Kidney (tissue), 13 donors: ENCODE measurements at regions not wholly inside any gene's neighbourhood (a gene's known extent, or its start where the extent isn't known, plus 50 kb on each side); places are given as distances from the start of the nearest gene placed in this dataset.

ENCODE experiments used
- DNase-seq, 5 donors: peaks; one replicate each; pipeline ENCODE4 v3.0.0-alpha.2; 2013 to 2020
- FAIRE-seq: peaks from 2 replicates; lab custom pipeline; 2012; peaks lifted over from hg19 to GRCh38; lab: Jason Lieb, UNC
- H3K27ac ChIP-seq, 2 donors: one replicate each; pipeline ENCODE4 v1.7.0; 2013; ENCODE audit warnings: low read depth in 2 of 2, low read length in 2 of 2, inconsistent platforms in 1 of 2
- H3K27me3 ChIP-seq: one replicate; pipeline ENCODE4 v1.7.1; 2013; ENCODE audit warnings: low read length, inconsistent platforms; ENCODE audit not compliant: control insufficient read depth, insufficient read depth
- H3K36me3 ChIP-seq, 3 donors: one replicate each; pipeline versions ENCODE4 v1.7.0 to v1.7.1; 2013; ENCODE audit warnings: low read length in 3 of 3, control low read depth in 1 of 3, inconsistent platforms in 1 of 3; ENCODE audit not compliant: insufficient read depth in 3 of 3, control insufficient read depth in 2 of 3
- H3K4me1 ChIP-seq, 3 donors: one replicate each; pipeline versions ENCODE4 v1.7.0 to v1.7.1; 2013; ENCODE audit warnings: low read length in 3 of 3, inconsistent platforms in 1 of 3, low read depth in 1 of 3; ENCODE audit not compliant: control insufficient read depth in 2 of 3, insufficient read depth in 2 of 3
- H3K4me3 ChIP-seq, 3 donors: one replicate each; pipeline versions ENCODE4 v1.7.0 to v1.8.1; 2013; ENCODE audit warnings: low read length in 3 of 3, control low read depth in 1 of 3, inconsistent platforms in 1 of 3
- H3K9ac ChIP-seq, 3 donors: one replicate each; pipeline versions ENCODE4 v1.7.0 to v1.7.1; 2013; ENCODE audit warnings: low read length in 3 of 3, control low read depth in 1 of 3, inconsistent platforms in 1 of 3
- H3K9me3 ChIP-seq, 3 donors: one replicate each; pipeline versions ENCODE4 v1.7.0 to v1.7.1; 2013; ENCODE audit warnings: low read length in 3 of 3, control low read depth in 1 of 3, inconsistent platforms in 1 of 3; ENCODE audit not compliant: control insufficient read depth in 2 of 3, insufficient read depth in 1 of 3
- CTCF ChIP-seq: IDR thresholded peaks from 3 replicates; pipeline ENCODE4 v1.5.1; 2012; ENCODE audit warnings: mild to moderate bottlenecking, moderate library complexity, borderline replicate concordance; ENCODE audit not compliant: insufficient read depth; ENCODE audit errors: extremely low read depth
- intact Hi-C: fragments of 100-400 bp; cut with DNase I; formaldehyde crosslinking; loops from one replicate; pipeline ENCODE4 v1.11.1; 2022
- donor health status: control.
- donor health status: control.
- donor health status: control.
- donor health status: control.
- donor health status: control.
- donor health status: DM: yes; HTN: yes; CAD: no.
- donor health status: Normal renal cell carcinoma (clear cell type).

GRCh38 chr3:106034313-106034712, 165.5 kb upstream of the CBLB start:
- no peak for DNase-seq
- H3K27me3 ChIP-seq = no peaks in the 10 kb centered on the region
- no peak overlapping the region for H3K27ac ChIP-seq
- FAIRE-seq = no peak
- TF ChIP-seq CTCF = no peak
- no peak overlapping the region for H3K4me3 ChIP-seq
- no peak overlapping the region for H3K9ac ChIP-seq
- H3K9me3 ChIP-seq = peaks cover 0 to 1% (median 0%) of the 10 kb centered on the region in 3 donors
- no peaks in the 10 kb centered on the region for H3K36me3 ChIP-seq
- H3K4me1 ChIP-seq = no peaks in the 10 kb centered on the region
- intact Hi-C loops = no loop called here

- DNase-seq (no peak), FAIRE-seq (no peak)
- TF ChIP-seq CTCF = no peak
- intact Hi-C loops = no loop called here
- no peaks in the 10 kb centered on the region for H3K27me3 ChIP-seq
- no peaks in the 10 kb centered on the region for H3K36me3 ChIP-seq
- no peak overlapping the region for H3K27ac ChIP-seq
- H3K4me1 ChIP-seq = no peaks in the 10 kb centered on the region
- H3K9me3 ChIP-seq = peaks cover 0 to 9% (median 0%) of the 10 kb centered on the region in 3 donors
- H3K9ac ChIP-seq = no peak overlapping the region
- H3K4me3 ChIP-seq = no peak overlapping the region
Measured at GRCh38 chr3:106035619-106036018, 166.8 kb upstream of the CBLB start.

GRCh38 chr3:106036696-106037095, 167.9 kb upstream of the CBLB start:
- H3K4me3 ChIP-seq = no peak overlapping the region
- peaks cover 0 to 9% (median 0%) of the 10 kb centered on the region in 3 donors for H3K9me3 ChIP-seq
- no peaks in the 10 kb centered on the region for H3K4me1 ChIP-seq
- no peak overlapping the region for H3K9ac ChIP-seq
- FAIRE-seq = no peak
- H3K27ac ChIP-seq = no peak overlapping the region
- no peaks in the 10 kb centered on the region for H3K27me3 ChIP-seq
- intact Hi-C loops = no loop called here
- TF ChIP-seq CTCF = no peak
- no peak for DNase-seq
- no peaks in the 10 kb centered on the region for H3K36me3 ChIP-seq

- H3K27ac ChIP-seq = no peak overlapping the region
- H3K9me3 ChIP-seq = no peaks in the 10 kb centered on the region
- DNase-seq = no peak
- no peak for FAIRE-seq
- intact Hi-C loops = no loop called here
- no peaks in the 10 kb centered on the region for H3K27me3 ChIP-seq
- no peak overlapping the region for H3K4me3 ChIP-seq
- no peak for TF ChIP-seq CTCF
- H3K36me3 ChIP-seq = no peaks in the 10 kb centered on the region
- no peaks in the 10 kb centered on the region for H3K4me1 ChIP-seq
- H3K9ac ChIP-seq = no peak overlapping the region
Measured at GRCh38 chr3:106047221-106047620, 178.4 kb upstream of the CBLB start.
